ENCODE measurements at regions not wholly inside any gene's neighbourhood (a gene's known extent, or its start where the extent isn't known, plus 50 kb on each side); places are given as distances from the start of the nearest gene placed in this dataset.

DNA sequence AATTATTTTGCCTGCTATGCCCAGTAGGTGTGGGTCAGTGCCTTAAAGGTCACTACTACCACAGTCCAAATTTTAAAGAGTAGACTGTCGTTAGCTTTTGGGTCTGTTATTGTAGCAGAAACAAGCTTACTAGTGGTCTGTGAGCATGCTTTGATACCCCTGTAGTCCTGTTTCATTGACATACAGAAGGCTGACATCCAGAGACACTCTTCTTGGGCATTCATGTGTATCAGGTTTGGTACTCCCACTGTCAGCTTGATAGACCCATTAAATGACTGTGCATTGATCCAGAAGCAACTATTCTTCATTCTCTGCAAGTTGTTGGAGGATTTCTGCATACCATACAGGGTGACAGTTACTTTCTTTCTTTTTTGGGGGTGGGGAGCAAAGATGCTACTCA, 884.4 kb upstream of the CELF2 start:
- POLR2A ChIA-PET (ENCODE audit: unreplicated experiment), result no interaction called here
- no peak overlapping the region for H2BK15ac ChIP-seq (ENCODE audit: low read depth, low read length)
- no peak overlapping the region for H2AK5ac ChIP-seq (ENCODE audit: low read depth, low read length)
- dilution Hi-C loops (cut with HindIII; ENCODE audit: low sequenced_read_pairs, unreplicated experiment) (no loop called here), in situ Hi-C loops (cut with MboI; ENCODE audit: low sequenced_read_pairs) (no loop called here), intact Hi-C loops (cut with micrococcal nuclease) (no loop called here)
- H4K5ac ChIP-seq (ENCODE audit: low read depth, low read length), result no peak overlapping the region
- no peak overlapping the region for H2BK20ac ChIP-seq (ENCODE audit: low read depth, low read length)
- ATAC-seq (ENCODE audit: low read depth) (no peak), DNase-seq (no peak)
- no peak overlapping the region for H4K8ac ChIP-seq (ENCODE audit: low read depth in 2 of 2, low read length in 2 of 2)
- no peak overlapping the region for H3K18ac ChIP-seq (ENCODE audit: low read depth, low read length)
- H3K9ac ChIP-seq (ENCODE audit: low read depth, low read length), result no peak overlapping the region
- H3K4me1 ChIP-seq (ENCODE audit: control insufficient read depth, insufficient read depth, low read length), result peaks cover 1% of the 10 kb centered on the region; the same call in 1 of the 2 replicates
- no peak overlapping the region for H3K4me3 ChIP-seq (ENCODE audit: insufficient read depth, low read depth, low read length)
- no peak overlapping the region for H4K91ac ChIP-seq (ENCODE audit: insufficient read depth, low read depth, low read length)
- no peak overlapping the region for H2AK9ac ChIP-seq (replicated peaks; ENCODE audit: low read depth, low read length, poor library complexity)
- H3K4me2 ChIP-seq (ENCODE audit: low read depth, low read length), result no peak overlapping the region
- H3K27ac ChIP-seq (ENCODE audit: insufficient read depth, low read length), result no peak overlapping the region
- no peak overlapping the region for H2AFZ ChIP-seq (replicated peaks; ENCODE audit: low read length, poor library complexity)
- no peaks in the 10 kb centered on the region for H3K79me1 ChIP-seq (ENCODE audit: low read depth in 1 of 2, low read length in 2 of 2)
- no peaks in the 10 kb centered on the region for H4K20me1 ChIP-seq (ENCODE audit: insufficient read depth, low read length)
- no peak overlapping the region for H2BK5ac ChIP-seq (ENCODE audit: low read depth, low read length, poor library complexity, severe bottlenecking)
- BruUV-seq (replicated peaks), result no TSS peak
- no CpG with 5 or more reads among the region's 1 CpG for WGBS, 2 experiments (ENCODE audit: extremely low coverage in 2 of 2, insufficient read length in 1 of 2)
- H3K56ac ChIP-seq (ENCODE audit: extremely low read depth, insufficient read depth, low read length), result no peak overlapping the region
- H2BK120ac ChIP-seq (ENCODE audit: low read depth, low read length), result no peak overlapping the region
- H3K14ac ChIP-seq (replicated peaks; ENCODE audit: low read depth, low read length), result no peak overlapping the region
- CTCF ChIA-PET, result no interaction called here
- no peaks in the 10 kb centered on the region for H3K27me3 ChIP-seq (ENCODE audit: control insufficient read depth, insufficient read depth, low read length)
- TF ChIP-seq, protein P1, sequence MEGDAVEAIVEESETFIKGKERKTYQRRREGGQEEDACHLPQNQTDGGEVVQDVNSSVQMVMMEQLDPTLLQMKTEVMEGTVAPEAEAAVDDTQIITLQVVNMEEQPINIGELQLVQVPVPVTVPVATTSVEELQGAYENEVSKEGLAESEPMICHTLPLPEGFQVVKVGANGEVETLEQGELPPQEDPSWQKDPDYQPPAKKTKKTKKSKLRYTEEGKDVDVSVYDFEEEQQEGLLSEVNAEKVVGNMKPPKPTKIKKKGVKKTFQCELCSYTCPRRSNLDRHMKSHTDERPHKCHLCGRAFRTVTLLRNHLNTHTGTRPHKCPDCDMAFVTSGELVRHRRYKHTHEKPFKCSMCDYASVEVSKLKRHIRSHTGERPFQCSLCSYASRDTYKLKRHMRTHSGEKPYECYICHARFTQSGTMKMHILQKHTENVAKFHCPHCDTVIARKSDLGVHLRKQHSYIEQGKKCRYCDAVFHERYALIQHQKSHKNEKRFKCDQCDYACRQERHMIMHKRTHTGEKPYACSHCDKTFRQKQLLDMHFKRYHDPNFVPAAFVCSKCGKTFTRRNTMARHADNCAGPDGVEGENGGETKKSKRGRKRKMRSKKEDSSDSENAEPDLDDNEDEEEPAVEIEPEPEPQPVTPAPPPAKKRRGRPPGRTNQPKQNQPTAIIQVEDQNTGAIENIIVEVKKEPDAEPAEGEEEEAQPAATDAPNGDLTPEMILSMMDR (conservative IDR thresholded peaks at IDR 0.05; ENCODE audit: low read depth, low read length), result no peak
- TF ChIP-seq USF2 (IDR thresholded peaks at IDR 0.05; ENCODE audit: low read depth, low read length), result no peak
- TF ChIP-seq RAD21 (IDR thresholded peaks at IDR 0.05; ENCODE audit: low read length), result no peak
- no peak for TF ChIP-seq BHLHE40 (IDR thresholded peaks at IDR 0.05; ENCODE audit: low read depth, low read length)
- no peak for TF ChIP-seq POLR2A (IDR thresholded peaks at IDR 0.05; ENCODE audit: low read depth, low read length)
- TF ChIP-seq, protein P2, sequence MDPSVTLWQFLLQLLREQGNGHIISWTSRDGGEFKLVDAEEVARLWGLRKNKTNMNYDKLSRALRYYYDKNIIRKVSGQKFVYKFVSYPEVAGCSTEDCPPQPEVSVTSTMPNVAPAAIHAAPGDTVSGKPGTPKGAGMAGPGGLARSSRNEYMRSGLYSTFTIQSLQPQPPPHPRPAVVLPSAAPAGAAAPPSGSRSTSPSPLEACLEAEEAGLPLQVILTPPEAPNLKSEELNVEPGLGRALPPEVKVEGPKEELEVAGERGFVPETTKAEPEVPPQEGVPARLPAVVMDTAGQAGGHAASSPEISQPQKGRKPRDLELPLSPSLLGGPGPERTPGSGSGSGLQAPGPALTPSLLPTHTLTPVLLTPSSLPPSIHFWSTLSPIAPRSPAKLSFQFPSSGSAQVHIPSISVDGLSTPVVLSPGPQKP (IDR thresholded peaks at IDR 0.05; ENCODE audit: borderline replicate concordance, low read depth, low read length), result no peak
- no peak for TF ChIP-seq NFE2L2 (IDR thresholded peaks at IDR 0.05; ENCODE audit: low read depth, low read length)
- no peaks in the 10 kb centered on the region for H3K36me3 ChIP-seq (ENCODE audit: control insufficient read depth, insufficient read depth, low read length)
- H3K23ac ChIP-seq (ENCODE audit: low read depth, low read length), result no peak overlapping the region
- H3K4ac ChIP-seq (ENCODE audit: low read depth, low read length), result no peak overlapping the region
- no peaks in the 10 kb centered on the region for H3K9me1 ChIP-seq (ENCODE audit: insufficient read depth, low read length)
- no peaks in the 10 kb centered on the region for H3K9me3 ChIP-seq (ENCODE audit: control insufficient read depth, insufficient read depth, low read length)

Measured in IMR-90 (cell line).